AG08395 (cell line): ENCODE measurements at regions not wholly inside any gene's neighbourhood (a gene's known extent, or its start where the extent isn't known, plus 50 kb on each side); places are given as distances from the start of the nearest gene placed in this dataset.

Experiments
- DNase-seq: peaks from one replicate; pipeline ENCODE4 v3.0.0; 2012; ENCODE audit warnings: mixed read lengths, low spot score

DNA sequence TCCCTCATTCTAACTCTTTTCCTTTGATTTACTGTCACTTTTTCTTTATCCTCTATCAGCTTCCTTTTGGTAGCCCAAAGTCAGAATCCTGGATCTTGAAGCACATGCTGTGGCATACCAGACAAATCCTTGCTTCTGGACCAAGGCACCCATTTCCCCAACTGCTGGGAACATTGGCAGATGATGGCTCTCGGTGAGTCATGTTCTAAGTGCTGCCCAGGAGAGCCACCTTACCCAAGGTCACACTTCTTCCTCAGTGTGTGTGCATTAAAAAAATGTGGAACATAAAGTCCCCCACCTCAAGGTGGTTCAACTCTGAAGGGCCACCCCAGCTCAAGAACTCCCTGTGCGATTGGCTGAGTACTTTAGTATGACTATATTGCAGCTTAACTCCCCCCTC is 141.4 kb upstream of the PUM3 start:
- DNase-seq = no peak

DNA sequence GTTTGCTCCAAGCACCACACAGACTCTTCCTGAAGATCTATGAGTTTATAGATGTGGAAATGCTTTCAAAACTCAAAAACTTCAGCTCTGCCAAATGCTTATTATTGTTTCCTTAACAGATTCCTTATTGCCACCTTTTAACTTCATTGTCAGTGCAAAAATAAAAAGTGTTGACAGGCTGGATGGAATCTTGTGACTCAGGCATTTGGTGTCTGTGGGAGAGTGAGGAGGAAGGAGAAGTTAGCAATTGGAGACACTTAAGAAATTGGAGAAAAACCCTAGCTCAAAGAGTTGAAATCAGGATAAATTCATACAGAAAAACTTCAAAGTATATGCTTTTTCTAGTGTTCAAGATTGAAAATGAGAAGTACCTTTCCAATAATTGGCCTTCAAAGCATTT is 140.6 kb upstream of the PUM3 start:
- peak; percentile 9 for DNase-seq

DNA sequence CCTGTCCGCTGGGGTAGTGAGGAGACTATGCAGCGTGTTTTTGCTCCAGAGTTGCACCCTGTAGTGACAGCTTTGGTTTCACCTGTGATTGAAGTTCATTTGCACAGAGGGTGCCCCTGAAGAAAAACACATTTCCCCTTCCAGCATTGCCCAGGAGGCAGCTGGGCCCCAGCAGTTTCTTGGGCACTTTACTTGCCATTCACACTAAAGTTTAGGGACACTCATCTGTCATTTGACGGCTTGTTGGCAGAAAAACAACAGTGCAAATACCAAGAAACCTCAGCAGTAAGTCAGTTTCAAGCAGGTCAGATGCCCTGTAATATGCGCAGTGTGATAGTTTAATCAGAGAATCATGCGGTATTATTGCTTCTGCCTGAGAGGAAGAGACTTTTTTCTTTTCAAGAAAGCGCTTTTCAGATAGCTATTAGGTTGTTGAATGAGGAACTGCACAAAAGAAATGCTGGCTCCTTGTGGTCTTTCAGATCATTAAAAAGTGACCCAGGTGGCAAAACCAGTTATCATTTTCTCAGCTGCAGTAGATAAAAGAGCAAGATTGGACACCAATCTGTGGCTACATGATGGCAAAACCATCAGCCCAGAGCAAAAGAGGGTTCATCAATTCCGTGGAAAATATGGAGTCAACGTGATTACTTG is 136.2 kb upstream of the PUM3 start:
- no peak for DNase-seq

DNA sequence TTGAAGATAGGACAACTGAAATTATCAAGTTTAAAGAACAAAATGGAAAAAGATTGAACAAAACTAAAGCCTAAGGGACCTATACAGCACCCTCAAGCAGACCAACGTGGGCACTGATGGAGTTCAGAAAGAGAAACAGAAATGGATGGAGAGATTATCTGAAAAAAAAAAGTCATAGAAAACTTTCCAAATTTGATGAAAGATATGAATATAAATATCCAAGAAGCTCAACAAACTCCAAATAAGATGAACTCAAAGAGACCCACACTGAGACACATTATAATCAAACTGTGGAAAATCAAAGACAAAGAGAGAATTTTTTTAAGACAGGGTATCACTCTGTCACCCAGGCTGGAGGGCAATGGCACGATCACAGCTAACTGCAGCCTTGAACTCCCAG is 128.6 kb upstream of the PUM3 start:
- DNase-seq = no peak

DNA sequence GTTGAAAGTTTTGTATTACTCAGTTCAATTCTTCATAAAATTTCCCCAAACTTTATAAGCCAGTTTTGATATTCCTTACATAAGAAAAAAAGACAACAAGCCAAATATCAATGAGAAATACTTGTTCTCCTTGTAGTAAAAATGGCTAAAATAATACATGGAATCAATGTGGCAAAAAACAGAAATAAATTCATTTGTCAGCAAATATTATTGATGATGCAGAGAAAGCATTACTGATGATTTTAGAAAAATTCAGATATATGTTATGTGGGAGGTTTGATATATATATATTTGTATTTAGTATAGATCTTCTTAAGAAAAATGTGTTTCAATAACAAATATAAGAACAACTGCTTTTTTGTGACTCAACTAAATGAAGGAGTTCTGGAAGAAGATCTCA is 127.0 kb upstream of the PUM3 start:
- DNase-seq = no peak

GRCh38 chr9:2967766-2968165 is 123.9 kb upstream of the PUM3 start:
- DNase-seq = peak; percentile 34

DNA sequence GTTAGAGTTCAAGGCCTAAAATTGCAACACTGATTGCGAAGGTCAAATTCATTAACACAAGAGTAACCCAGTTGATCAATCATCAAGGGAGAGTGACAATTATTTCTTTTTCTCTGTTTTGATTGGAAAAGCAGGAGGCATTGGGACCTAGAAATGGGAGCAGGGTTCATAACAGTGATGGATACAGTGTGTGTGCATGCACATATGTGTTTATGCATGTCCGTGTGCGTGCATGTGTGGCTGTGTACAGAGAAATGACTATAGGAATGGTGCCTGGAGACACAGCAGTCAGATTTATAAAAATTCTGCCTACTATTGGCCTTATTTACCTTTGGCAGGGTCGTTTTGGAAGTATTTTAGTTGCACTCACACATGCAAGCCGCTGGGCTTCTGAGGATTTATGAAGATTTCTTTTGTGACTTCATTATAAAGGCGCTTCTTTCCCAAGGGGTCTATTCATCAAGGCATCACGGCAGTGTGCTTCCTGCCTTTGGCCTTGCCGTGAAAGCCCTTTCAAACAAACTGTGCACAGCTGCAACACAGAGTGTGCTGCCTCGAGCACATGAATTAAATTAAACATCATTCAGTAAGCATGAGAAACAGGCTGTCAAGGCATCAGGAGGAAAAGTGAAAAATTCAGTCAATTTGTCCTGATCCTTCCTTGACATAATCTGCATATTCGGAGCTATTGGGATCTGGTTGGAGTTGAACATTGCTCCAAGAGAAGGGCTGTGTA is 122.8 kb upstream of the PUM3 start:
- DNase-seq = no peak

DNA sequence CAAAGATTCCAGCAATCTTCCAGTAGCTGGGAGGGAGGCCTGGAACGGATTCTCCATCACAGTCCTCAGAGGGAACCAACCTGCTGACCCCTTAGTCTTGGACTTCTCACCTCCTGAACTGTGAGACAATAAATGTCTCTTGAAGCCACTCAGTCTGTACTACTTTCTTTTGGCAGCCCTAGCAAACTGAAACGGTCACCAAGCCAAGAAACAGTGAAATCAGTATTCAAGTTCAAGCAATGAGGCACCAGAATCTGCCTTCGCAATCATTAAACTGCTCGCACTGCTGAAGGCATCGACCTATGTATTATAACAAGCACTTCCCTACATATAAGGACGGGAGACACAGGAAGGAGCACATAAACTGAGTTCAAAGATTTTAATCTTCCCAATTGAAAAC is 120.6 kb upstream of the PUM3 start:
- no peak for DNase-seq

- DNase-seq = no peak
Observed at GRCh38 chr9:2963307-2963706, 119.4 kb upstream of the PUM3 start.

DNA sequence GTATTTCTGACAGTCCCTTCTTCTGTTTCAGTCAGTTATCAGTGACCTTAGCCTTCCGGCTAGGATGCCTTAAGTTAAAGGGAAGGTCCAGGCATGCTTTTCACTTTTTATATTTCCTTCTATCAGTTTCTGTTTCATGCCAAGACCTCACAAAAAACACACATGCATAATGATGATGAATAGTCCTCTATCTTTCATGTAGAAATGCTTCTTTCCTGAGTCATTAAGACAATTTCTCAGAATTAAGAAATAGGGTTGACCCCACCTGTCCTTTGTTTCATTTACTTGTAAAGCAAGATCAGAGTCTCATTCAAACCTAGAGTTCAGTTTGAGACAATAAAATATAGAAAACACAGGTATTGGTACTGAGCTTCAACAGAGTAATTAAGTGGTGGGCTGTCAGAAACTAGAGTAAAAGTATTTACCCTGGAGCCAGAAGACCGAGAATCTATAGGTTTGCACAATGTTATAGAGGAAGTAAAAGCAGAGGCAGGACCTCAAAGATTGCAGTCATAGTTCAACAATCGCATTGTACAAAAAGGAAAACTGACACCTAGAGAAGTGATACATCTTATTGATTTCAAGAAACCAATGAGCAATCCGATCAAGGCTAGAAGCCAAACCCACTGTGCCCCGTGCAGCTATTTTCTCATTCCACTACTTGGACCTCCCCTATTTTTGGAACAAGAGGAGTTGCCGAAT is 118.7 kb upstream of the PUM3 start:
- no peak for DNase-seq

DNA sequence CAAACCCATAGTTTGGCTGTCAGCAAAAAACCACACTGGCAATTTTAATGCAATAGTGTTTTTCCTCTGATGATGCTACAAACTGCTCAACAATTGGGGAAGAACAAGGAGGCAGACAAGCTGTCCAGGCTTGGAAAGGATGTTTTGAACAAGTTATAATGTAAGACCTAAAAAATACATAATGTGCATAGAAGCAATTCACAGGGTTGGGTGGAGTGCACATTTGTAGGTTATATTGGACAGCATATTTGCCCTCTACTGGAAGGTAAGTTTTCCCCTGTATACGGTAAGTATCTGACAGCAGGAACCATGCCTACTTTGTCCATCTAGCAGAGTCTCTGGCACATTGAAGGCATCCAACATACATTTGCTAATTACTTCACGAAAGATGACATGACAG is 114.3 kb upstream of the PUM3 start:
- DNase-seq = no peak

- no peak for DNase-seq
Observed at GRCh38 chr9:2957656-2958200, 113.8 kb upstream of the PUM3 start.

- DNase-seq = no peak
Observed at GRCh38 chr9:2955575-2955974, 111.7 kb upstream of the PUM3 start.

GRCh38 chr9:2939368-2939767 is 95.5 kb upstream of the PUM3 start:
- no peak for DNase-seq

DNA sequence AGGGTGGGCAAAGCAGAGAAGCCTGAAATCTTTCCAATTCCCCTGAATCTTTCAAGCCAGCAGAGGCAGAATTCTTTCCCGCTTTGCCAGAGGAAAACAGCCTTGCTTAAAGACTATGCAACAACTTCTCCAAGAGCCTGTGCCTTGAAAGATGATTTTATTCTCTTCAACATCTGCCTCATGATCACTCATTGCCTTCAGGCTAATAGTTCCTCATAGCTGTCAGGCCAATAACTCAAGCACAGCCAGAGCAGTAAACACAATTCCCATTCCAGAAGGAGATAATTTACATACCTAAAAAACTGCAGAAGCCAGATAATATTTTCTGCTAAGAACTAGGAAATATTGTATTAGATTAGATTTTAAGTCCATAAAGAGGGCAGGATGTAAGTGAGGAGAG is 92.3 kb upstream of the PUM3 start:
- DNase-seq = no peak

GRCh38 chr9:2934883-2935282 is 91.0 kb upstream of the PUM3 start:
- no peak for DNase-seq

DNA sequence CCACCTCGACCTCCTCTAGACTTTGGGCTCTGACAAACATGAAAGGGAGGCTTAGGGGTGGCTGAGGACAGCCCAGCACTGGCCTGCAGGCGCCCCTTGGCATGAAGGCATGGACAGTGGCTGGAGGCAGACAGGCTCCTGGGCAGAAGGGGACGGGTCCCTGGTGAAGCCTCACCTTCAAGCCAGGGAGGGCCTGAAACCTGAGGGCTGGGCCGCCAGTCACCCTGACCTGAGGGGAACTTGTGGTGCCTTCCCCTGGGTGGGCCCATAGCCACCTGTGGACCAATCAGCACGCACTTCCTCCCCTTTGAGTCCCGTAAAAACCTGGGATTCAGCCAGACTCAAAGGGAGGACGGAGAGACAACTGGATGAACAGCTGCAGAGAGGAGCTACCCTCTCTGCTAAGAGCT is 90.4 kb upstream of the PUM3 start:
- no peak for DNase-seq

DNA sequence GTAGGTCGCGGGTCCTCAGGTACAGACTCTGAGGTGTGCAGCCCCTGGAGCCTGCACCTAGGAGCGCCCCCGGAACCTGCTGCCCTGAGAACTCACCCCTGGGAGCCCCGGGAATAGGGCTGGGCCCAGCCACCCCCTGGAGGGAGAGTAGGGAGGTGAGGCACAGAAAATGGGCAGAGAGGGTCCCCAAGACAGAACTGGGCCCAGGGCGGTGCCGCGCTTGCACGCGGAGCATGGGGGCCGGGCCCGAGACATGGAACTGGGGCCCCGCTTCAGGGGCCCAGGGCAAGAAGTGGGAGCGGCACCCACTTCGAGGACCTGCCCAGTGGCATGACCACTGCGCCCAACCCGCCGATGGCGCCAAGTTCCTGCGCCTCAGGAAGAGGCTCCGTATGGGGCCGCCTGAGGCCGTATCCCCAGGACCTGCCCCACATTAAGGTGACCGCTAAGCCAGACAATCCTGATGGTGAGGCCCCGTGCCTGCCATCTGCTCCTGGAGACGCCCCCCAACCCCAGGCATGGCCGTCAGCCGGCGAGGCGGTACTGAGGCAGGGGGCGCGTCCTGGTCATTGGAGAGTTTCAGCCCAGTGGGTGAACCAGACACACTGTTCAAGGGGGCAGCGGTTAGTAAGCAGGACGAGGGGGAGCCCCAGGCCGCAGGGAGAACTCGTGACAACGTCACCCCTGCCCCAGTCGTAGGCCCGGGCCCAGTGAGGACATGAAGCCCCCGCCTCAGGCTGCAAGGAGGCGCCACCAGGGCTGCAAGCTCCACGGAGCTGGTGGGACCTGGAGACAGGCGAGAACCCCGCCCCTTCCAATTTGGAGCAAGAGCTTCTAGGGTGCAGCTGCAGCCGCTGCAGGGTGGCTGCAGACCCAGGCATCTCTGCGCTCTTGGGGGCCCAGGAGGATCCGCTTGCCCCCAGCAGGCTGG is 89.5 kb upstream of the PUM3 start:
- DNase-seq = no peak

DNA sequence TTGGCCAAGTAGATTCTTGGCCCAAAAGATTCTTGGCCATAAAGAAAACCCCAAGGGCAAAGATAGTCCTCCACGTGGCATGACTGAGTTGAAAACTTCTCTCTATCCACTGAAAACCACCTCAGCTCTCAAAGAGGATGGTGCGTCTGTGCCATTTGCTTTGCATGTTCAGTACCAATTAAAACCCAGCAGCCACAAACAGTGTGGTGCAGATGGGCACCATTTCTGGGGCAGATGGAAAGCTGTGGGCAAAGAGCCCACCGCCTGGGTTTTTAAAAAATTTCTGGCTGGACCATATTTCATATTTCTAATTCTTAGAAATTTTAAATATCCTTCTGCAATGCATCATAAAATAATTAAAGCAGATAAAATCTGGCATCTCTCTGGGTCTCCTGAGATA is 84.5 kb upstream of the PUM3 start:
- DNase-seq = no peak

DNA sequence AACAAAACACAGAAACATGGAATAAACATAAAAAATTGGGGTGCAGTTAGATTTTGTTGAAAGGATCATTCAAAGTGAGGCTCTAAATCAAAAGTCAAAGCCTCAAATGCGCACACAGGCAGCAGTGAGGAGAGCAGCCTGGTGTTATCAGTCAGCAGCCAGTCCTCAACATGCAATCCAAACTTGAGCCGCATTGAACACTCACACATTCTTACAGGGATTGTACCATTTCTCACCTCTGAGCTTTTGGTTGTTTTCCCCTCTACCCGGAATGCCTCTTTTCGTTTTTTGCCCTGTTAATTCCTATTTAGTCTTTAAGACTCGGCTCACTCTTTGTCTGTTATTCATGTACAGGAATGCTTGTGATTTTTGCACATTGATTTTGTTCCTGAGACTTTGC is 81.1 kb upstream of the PUM3 start:
- no peak for DNase-seq

DNA sequence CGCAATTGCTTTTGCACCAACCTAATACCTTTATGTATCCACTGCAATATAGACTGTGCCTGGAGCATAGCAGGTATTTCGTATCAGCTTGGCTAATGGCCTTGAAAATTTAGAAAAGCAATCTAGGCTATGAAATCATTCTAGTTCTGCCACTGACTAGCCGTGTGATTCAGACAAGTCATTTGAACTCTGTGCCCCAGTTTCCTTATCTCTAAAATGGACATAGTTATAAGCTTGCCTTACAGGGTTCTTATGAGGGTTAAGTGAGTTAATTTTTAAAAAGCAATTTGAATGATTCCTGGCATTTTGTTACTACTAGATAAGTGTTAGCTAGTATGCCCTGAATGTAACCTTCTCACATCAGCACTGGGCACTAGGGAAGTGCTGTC is 80.5 kb upstream of the PUM3 start:
- DNase-seq = no peak

DNA sequence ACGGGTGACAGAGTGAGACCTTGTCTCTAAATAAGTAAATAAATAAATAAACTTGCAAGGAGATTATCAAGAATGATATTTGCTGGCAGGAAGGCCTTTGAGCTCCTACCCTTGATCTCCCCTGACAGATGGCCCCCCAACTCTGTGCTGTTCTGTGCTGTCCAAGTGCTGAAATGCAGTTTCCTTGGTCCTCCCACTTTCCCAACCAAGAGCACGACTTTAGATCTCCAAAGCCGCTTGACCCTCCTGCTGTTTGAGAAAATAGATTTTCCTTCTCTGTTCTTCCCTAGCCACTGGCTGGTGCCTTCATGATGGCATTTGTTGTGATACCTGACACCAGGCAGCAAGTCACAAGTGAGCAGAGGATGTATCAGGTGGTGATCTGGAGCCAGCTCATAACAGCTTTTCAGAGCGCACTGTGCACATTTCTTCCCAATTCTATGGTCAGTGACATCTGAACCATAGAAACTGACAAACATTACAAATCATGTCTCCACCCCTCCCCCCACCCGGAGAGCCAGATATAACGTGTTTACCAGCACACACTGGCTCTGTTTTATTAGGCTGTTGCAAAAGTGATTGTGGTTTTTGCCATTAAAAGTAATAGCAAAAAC is 80.0 kb upstream of the PUM3 start:
- DNase-seq = no peak
